ENCODE measurements at regions not wholly inside any gene's neighbourhood (a gene's known extent, or its start where the extent isn't known, plus 50 kb on each side); places are given as distances from the start of the nearest gene placed in this dataset.

DNA sequence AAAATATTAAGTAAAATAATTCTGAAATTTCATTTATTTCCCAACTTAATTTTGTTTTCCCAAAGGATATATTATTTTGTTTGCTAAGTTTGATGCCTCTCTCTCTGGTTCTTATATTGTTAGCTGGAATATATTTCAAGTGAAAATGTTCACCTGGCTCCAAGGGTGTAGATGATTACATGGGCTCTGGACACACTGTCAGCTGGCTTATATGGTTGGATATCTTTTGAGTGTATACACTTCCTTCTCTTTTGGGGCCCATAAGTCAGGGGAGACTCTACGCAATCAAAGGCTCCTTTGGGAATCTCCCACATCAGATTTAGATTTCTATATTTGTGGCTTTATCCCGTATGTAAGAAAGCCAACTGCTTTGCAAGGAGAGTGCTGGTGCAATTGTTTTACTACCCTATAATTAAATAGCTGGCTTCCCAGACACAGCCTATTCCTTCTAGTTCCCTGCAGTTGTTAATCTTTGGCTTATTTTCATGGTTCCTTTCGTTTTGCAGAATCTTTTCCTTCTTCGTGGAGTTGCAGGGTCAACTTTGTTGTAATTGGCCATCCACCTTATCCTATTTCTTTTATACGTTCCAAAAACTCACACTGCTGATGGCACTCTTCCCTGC, 225.7 kb downstream of the DPH6 start:
- no peak for FAIRE-seq
- Histone ChIP-seq H3K9me3 (peaks cover 6% of the 10 kb centered on the region; the same call in 1 of the 3 replicates), H3K27ac (no peak overlapping the region), H3K4me3 (no peak overlapping the region), H3K4me2 (no peak overlapping the region), H3K4me1 (no peaks in the 10 kb centered on the region)
- TF ChIP-seq, protein P1, sequence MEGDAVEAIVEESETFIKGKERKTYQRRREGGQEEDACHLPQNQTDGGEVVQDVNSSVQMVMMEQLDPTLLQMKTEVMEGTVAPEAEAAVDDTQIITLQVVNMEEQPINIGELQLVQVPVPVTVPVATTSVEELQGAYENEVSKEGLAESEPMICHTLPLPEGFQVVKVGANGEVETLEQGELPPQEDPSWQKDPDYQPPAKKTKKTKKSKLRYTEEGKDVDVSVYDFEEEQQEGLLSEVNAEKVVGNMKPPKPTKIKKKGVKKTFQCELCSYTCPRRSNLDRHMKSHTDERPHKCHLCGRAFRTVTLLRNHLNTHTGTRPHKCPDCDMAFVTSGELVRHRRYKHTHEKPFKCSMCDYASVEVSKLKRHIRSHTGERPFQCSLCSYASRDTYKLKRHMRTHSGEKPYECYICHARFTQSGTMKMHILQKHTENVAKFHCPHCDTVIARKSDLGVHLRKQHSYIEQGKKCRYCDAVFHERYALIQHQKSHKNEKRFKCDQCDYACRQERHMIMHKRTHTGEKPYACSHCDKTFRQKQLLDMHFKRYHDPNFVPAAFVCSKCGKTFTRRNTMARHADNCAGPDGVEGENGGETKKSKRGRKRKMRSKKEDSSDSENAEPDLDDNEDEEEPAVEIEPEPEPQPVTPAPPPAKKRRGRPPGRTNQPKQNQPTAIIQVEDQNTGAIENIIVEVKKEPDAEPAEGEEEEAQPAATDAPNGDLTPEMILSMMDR (IDR thresholded peaks at IDR 0.05), result no peak
- no peak for DNase-seq (ENCODE audit: low read depth in 1 of 2, low spot score in 1 of 2)
- CTCF ChIA-PET, result interaction anchor here (1.2 to 1.3 kb wide), 3 partner anchors 10 to 242 kb away, joined by 3 to 5 read pairs (median 3); no protein-coding TSS in a partner anchor
- no peak for ATAC-seq
- 54% methylated on average over 5 of the region's 5 CpGs for WGBS (ENCODE audit: missing lambda C conversion rate)
- POLR2A ChIA-PET, result no interaction called here

DNA sequence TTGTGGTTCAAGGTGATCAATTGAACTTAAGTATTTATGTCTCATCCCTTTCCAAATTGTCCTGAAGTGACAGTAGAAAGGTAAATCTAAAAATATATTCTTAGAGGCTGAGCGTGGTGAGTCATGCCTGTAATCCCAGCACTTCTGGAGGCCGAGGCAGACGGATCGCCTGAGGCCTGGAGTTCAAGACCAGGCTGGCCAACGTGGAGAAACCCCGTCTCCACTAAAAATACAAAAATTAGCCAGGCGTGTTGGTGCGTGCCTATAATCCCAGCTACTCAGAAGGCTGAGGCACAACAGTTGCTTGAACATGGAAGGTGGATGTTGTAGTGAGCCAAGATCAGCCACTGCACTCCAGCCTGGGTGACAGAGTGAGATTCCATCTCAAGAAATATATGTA, 226.6 kb downstream of the DPH6 start:
- no peak for FAIRE-seq
- no peak for TF ChIP-seq ZFP36 (IDR thresholded peaks at IDR 0.05; ENCODE audit: borderline replicate concordance, partially characterized antibody)
- TF ChIP-seq GATA3 (IDR thresholded peaks at IDR 0.05; ENCODE audit: borderline replicate concordance), result no peak
- no peak for TF ChIP-seq FOSL2 (IDR thresholded peaks at IDR 0.05)
- no peak for TF ChIP-seq FOSL2 (CRISPR knock-in tag; IDR thresholded peaks at IDR 0.05)
- TF ChIP-seq, protein P2, sequence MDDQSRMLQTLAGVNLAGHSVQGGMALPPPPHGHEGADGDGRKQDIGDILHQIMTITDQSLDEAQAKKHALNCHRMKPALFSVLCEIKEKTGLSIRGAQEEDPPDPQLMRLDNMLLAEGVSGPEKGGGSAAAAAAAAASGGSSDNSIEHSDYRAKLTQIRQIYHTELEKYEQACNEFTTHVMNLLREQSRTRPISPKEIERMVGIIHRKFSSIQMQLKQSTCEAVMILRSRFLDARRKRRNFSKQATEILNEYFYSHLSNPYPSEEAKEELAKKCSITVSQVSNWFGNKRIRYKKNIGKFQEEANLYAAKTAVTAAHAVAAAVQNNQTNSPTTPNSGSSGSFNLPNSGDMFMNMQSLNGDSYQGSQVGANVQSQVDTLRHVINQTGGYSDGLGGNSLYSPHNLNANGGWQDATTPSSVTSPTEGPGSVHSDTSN (IDR thresholded peaks at IDR 0.05), result no peak
- TF ChIP-seq SREBF2 (IDR thresholded peaks at IDR 0.05), result no peak
- no peak for TF ChIP-seq TP53 (CRISPR knock-in tag; IDR thresholded peaks at IDR 0.05)
- TF ChIP-seq E2F6 (IDR thresholded peaks at IDR 0.05; ENCODE audit: borderline replicate concordance, low read depth), result no peak
- TF ChIP-seq RCOR1 (IDR thresholded peaks at IDR 0.05; ENCODE audit: low read depth, low read length), result no peak
- no peak for TF ChIP-seq CBX2 (IDR thresholded peaks at IDR 0.05; ENCODE audit: borderline replicate concordance, low read depth)
- no peak for TF ChIP-seq CHD2 (IDR thresholded peaks at IDR 0.05; ENCODE audit: low read length, partially characterized antibody)
- no peak for TF ChIP-seq KDM5A (IDR thresholded peaks at IDR 0.05)
- TF ChIP-seq CHD4 (IDR thresholded peaks at IDR 0.05; ENCODE audit: borderline replicate concordance), result no peak
- TF ChIP-seq TFCP2L1 (CRISPR knock-in tag; IDR thresholded peaks at IDR 0.05), result no peak
- TF ChIP-seq, protein P1 (IDR thresholded peaks at IDR 0.05), result no peak
- TF ChIP-seq, protein P3, sequence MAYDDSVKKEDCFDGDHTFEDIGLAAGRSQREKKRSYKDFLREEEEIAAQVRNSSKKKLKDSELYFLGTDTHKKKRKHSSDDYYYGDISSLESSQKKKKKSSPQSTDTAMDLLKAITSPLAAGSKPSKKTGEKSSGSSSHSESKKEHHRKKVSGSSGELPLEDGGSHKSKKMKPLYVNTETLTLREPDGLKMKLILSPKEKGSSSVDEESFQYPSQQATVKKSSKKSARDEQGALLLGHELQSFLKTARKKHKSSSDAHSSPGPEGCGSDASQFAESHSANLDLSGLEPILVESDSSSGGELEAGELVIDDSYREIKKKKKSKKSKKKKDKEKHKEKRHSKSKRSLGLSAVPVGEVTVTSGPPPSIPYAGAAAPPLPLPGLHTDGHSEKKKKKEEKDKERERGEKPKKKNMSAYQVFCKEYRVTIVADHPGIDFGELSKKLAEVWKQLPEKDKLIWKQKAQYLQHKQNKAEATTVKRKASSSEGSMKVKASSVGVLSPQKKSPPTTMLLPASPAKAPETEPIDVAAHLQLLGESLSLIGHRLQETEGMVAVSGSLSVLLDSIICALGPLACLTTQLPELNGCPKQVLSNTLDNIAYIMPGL (CRISPR knock-in tag; IDR thresholded peaks at IDR 0.05; ENCODE audit: borderline replicate concordance), result no peak
- TF ChIP-seq RFX5 (IDR thresholded peaks at IDR 0.05), result no peak
- TF ChIP-seq POLR2AphosphoS2 (conservative IDR thresholded peaks at IDR 0.05; ENCODE audit: low read length), result no peak
- Histone ChIP-seq H3K4me1 (no peaks in the 10 kb centered on the region), H3K9me3 (peaks cover 8% of the 10 kb centered on the region; the same call in 1 of the 3 replicates), H3K27ac (no peak overlapping the region), H3K4me2 (no peak overlapping the region), H3K4me3 (no peak overlapping the region)
- WGBS (ENCODE audit: missing lambda C conversion rate), result 69% methylated on average over 8 of the region's 8 CpGs
- ChIA-PET CTCF (interaction anchor here (1.2 kb wide), 1 partner anchor 14 kb away, joined by 3 read pairs; no protein-coding TSS in a partner anchor), POLR2A (no interaction called here)
- no peak for DNase-seq (ENCODE audit: low read depth in 1 of 2, low spot score in 1 of 2)
- ATAC-seq, result no peak
